Fibroblast of peridontal ligament (primary cell): ENCODE measurements at regions not wholly inside any gene's neighbourhood (a gene's known extent, or its start where the extent isn't known, plus 50 kb on each side); places are given as distances from the start of the nearest gene placed in this dataset.

Experiments
- DNase-seq: peaks from one replicate; pipeline ENCODE4 v3.0.0-alpha.2; 2010; ENCODE audit errors: extremely low read depth

DNA sequence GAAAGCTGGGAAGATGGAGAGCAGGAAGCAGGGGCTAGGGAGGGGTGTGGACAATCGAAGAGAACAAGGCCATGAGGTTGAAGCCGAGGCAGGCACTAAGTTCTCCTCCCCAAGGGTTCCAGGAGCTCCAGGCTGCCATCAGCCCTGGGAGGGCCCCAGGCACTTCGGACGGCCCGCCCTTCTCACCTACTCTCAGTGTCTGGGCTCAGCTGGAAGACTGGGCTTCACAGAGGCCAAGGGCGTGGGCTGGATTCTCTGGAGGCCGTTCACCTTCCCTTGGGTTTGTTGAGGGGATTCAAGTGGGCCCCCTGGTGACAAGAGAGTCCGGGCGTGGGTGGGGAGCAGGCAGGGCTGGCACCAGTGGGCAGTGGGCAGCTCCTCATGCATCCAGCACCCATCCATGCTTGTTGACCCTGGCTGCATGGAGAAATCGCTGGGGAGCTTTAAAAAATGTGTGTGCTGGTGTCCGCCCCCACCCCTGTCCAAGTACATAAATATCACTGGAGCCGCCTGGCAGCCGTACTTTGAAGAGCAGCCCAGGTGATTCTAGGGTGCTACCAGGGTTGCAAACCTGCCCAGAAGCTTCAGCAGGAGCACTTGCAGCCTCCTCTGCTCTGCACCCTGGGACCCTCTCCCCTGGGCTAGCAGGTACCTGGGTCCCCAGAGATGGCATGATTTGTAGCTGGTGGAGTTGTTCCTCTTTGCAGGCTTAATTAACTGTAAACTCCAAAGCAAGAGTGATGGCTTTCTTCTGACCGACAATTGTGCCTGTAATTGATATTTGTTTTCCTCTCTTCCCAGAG is 74.3 kb downstream of the RTL6 start:
- no peak for DNase-seq

DNA sequence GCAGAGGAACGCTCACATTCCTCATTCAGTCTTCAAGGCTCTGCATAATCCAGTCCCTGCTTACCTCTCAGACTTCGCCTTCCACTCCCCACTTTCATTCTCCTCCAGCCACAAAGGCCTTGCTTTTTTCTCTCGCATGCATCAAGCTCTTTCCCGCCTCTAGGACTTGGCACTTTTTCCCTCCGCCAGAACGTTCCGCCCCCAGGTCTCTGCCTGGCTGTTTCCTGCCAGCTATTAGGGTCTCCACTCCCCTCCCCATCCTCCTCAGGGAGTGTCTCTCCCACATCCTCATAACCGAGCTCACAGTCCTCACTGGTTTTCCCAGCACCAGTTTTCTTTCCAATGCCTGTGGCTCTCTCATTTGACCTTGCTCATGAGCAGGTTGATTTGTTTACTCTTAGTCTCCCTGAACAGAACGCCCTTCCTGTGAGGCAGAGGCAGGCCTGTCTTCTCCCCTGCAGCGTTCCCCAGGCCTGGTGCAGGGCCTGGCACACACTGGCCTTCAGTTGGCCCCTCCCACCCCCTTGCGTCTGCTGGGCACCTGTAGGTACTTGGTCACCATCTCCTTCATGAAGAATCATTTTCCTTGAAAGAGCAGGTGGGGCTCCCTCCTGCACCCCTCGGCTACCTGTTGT is 75.2 kb downstream of the RTL6 start:
- no peak for DNase-seq

- DNase-seq = peak; percentile 9
Measured at GRCh38 chr22:44419429-44419828, 78.6 kb downstream of the RTL6 start.

DNA sequence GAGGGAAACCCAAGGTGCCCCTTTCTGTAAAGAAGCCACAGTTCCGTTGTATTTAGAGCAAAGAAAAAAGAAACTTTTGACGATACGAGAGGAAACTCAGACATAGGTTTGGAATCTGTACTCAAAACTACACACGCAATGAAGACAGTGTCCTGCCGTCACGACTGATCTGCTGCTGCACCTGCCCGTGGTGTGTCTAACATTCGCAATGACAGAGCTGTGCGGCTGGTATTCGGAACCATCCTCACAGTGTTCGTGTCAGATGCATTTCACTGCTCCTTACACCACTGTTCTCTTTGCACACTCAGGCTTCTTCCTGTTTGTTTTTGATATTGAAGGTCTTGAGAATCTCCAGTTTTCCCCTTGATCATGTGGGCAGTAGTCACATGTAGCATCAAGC is 84.8 kb downstream of the RTL6 start:
- DNase-seq = no peak

GRCh38 chr22:44412136-44412731 is 85.8 kb downstream of the RTL6 start:
- no peak for DNase-seq

DNA sequence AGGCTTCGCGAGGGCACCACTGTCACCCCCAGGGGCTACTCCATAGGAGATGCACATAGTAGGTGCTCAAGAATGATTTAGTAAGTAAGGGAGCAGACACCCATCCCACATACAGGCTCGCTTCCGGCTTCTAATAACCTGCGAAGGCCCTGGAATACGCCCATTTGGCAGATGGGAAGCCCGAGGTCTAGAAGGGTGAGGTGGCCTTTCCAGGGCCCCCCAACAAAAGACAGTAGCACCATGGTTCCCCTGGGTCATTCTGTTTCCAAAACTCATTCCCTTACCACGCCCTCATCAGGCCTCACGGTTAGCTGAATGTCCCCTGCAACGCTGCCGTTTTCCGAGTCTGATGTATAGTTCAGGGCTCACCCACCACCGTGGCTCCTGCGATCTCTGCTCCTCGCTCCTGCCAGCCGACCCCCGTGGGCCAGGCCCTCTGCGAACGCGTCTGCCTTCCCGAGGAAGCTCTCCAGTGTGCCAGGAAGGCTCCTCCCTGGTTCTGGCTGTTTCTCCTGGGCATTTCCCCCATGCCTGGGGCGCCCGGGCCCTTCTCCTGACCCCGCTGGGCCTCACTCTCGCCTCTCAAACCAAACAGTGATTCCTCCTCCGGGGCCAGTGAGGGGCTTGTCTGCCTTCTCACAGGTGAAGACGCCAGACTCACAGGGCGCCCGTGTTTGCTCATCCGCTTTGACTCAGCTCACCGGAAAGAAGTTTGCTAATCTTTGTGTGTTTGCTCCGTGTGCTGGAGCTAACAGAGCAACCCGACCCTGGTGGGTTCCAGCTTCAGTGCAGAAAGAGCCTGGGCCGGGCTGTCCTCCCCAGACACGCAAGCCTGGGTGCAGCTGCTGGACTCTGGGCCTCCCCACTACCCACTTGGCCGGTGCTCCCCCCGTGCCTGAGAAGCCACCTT is 86.6 kb downstream of the RTL6 start:
- no peak for DNase-seq

GRCh38 chr22:44410451-44410991 is 87.5 kb downstream of the RTL6 start:
- no peak for DNase-seq

DNA sequence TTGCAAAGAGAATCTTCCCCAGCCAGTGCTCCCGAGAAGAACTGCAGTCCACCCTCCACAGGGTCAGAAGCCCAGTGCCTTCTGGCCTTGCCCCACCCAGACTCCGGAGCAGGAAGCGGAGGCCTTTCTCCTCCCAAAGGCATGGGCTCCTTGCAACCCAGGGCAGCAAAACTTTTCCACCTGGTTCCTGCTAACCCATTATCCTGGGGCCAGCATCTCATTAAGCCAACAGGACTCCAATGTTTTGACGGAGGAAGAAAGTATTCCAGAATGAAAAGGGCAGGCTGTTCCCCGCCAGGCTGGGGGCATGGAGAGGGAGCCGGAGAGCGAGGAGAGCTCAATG is 88.1 kb downstream of the RTL6 start:
- DNase-seq = no peak

DNA sequence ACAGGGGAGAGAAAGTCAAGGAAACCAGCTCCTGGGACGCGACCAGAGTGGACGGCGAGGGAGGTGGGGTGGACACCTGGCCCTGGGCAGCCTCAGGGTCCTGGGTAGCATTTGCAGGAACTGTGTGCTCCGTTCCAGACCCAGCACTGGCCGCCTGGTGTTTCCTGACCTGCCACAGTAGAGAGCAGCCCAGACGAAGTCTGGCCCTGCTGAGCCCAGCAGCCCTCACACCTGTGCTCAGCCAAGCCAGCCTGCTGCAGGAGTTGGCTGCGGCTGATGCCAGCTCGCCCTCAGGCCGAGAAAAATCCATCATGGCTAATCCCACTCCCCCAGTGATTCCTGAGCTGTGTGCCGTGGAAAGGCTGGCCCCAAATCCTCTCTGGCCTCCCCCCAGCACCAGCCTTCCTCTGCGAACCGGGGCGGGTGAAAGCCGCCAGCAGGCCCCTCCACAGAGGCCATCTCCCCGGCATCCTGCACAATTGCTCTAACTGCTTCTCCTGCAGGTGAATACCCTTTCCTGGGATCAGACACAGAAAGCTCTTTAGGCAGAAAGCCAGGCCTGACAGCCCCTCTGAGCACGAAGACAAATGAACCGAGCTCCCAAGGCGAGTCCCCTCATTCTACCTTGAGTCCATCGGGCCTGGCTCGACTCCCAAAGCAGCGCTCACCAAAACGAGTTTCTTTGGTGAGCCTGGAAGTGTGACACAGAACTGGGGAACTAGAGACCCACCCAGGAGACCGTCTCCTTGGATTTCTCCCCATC is 88.6 kb downstream of the RTL6 start:
- no peak for DNase-seq

- no peak for DNase-seq
Measured at GRCh38 chr22:44408829-44409192, 89.2 kb downstream of the RTL6 start.

GRCh38 chr22:44407987-44408828 is 89.8 kb downstream of the RTL6 start:
- no peak for DNase-seq

GRCh38 chr22:44407171-44407986 is 90.7 kb downstream of the RTL6 start:
- DNase-seq = no peak

DNA sequence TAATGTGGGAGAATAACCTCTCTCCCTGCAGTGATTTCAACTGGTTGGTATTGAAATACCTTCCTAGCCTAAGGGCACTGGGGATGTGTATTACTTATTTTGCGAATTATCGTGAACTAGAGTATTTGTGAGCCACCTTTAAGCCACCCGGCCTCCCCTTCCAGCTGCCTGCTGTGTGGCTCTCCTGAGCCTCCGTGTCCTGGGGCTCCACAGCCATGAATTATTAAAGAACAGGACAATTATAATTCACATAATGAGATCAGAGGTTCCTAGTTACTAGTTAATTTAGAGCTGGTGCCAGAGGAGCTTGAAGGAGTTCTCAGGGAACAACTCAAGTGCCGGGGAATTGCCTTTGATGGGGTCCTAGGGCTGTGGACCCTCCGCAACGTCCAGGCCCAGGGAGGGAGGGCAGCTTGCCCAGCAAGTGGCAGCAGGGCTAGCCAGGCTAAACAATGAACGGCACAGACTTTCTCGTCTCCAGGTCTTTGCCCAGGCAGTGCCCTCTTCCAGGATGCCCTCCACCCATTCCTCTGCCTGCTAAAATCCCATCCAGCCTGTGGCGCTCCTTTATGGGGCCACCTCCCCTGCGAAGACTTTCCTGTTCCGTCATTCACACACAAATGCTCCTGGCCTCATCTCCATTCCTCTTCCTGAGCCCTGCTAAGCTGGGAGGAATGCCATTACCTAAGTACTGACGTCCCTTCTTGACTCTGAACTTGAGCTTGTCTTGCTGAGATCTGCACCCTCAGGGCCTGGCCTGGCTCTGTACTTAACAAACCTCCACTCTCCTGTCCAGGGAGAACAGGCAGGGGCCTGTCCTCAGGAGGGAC is 91.5 kb downstream of the RTL6 start:
- no peak for DNase-seq

- DNase-seq = no peak
Measured at GRCh38 chr22:44405661-44406060, 92.4 kb downstream of the RTL6 start.

GRCh38 chr22:44404341-44405020 is 91.7 kb upstream of the SHISAL1 start:
- no peak for DNase-seq

- no peak for DNase-seq
Measured at GRCh38 chr22:44403602-44404329, 91.0 kb upstream of the SHISAL1 start.

GRCh38 chr22:44403166-44403565 is 90.4 kb upstream of the SHISAL1 start:
- no peak for DNase-seq
